T1000 (cell line): ENCODE measurements at regions not wholly inside any gene's neighbourhood (a gene's known extent, or its start where the extent isn't known, plus 50 kb on each side); places are given as distances from the start of the nearest gene placed in this dataset.
A peak's percentile ranks its signal among the peaks of the same experiment; 100 is the strongest.
"Not testable (repeated sequence)": the region's sequence is repeated elsewhere in the genome, so short reads cannot be mapped to it uniquely, and the experiment has no call there.

Experiments
- DNase-seq: peaks from one replicate; lab custom pipeline; 2025; ENCODE audit warnings: mixed read lengths; lab: John Stamatoyannopoulos, UW

DNA sequence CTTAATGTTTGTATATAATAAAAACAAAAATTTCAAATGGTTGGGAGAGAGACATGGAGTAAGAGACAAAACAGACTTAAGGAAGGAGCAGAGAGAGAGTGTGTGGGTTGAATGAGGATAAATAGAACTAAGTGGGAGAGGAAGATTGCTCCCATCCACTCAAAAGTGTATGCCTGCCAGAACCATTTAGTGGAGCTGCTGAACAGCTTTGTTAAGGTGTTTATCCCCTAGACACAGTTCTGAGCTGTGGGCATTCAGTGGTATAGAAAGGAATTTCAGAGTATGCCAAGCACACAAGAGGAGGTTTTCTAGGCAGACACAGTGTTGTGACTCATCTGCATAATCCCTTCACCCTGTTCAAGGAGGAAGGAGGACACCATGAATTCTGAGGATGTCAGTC is 508.6 kb upstream of the EPHA5 start:
- peak; percentile 19 for DNase-seq

DNA sequence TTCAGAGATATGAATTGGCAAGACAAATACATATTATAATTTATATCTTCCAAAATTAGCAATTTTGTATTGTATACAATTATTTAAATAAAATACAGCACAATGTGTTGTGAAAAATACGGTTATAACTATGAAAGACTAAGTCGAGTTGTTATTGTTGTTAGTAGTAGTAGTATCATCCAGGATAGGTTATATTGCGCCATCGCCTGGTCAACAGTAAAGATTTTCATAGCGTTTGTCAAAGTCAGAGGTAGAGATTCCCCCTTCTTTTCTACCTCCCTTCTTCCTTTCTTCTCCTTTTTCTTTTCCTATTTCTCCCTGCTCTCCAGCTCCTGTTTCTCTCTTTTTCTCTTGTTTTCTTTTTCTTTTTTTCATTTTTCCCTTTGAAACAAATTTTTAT is 499.1 kb upstream of the EPHA5 start:
- DNase-seq = no peak

DNA sequence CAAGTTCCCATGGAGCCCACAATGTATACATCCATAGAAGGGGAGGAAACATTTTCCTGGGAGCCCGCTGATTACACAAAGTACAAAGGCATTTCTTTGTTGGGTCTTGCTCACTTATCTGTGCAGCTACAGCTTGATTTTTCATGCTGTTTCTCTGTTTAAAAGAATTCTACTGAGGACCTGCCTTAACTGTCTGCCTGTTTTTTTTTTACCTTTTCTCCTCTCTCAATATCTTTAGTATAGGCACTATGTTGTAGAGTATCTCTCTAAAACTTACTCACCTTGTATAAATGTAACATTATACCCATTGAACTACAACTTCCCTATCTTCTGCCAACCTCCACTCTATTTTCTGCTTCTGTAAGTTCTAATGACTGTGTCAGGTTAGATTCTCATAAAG is 494.6 kb upstream of the EPHA5 start:
- DNase-seq = no peak

DNA sequence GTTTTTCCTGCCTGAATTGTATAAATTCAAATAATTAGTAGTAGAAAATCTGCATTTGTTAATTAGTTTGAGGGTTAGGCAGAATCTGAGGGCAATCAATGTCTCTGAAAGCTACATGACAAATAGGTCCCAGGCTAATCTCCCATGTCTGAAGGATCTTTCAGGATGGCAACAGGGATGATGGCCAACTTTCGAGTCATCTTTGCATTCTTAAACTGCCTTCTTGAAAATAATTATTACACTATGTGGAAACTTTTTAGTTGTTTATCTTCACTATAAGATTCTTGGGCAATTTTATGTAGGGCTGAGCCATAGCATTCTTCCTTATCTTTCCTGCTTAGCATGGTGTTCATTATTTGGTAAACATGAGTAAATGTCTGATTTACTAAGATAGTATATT is 490.3 kb upstream of the EPHA5 start:
- DNase-seq = no peak

DNA sequence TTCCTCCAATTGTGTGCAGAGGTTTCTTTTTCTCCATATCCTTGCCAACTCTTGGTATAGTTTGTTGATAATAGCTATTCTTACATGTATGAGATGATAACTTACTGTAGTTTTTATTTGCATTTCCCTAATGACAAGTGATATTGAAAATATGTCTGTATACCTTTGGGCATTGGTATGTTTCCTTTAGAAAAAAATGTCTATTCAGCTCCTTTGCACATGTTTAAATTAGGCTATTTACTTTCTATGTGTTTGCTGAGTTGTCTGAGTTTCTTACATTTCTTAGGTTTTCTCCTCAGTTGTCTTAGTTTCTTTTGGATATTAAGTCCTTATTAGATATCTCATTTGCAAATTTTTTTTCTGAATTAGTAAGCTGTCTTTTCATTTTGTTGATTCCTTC is 487.3 kb upstream of the EPHA5 start:
- DNase-seq = no peak

DNA sequence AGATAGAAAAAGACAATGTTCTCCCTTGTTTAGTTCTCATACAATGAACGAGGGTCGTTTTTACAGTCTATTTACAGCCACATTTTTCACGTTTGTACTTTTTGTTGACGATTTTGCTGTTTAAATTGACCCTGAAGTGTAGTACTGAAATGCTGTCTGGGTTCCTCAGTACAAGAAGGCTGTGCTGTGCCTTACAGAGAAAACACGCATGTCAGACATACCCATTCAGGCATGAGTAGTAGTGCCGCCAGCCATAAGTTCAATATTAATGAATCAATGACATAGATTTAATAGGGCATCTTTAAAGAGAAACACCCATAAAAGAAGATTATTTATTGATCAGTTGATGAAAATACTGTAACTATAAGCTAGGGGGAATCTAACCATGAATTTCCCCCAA is 459.8 kb upstream of the EPHA5 start:
- no peak for DNase-seq

DNA sequence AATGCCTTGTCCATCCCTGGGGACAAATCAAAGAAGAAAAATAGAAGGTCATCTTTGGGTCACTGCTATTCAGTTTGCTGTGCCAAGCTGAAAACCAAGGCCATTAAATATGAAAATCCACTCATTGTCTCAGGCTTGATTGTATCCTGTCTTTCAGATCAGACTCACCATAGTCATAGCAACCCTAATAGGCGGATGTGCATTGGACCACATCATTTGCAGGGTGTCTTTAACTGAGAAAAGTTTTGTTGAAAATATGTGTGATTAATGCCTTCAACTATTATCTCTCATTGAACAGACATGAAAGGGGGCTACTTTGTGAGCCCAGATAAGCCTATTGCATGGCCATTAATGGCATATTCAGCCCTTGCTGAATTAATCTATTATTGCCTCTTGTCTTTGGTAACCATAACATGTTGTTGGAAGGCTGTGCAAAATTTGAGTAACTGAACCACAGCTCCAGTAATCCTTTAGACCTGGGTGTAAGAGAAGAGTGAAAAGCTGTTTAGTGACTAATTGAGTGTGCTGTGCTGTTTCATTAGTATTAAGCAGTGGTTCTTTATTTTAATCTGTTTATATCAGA is 453.6 kb upstream of the EPHA5 start:
- no peak for DNase-seq

DNA sequence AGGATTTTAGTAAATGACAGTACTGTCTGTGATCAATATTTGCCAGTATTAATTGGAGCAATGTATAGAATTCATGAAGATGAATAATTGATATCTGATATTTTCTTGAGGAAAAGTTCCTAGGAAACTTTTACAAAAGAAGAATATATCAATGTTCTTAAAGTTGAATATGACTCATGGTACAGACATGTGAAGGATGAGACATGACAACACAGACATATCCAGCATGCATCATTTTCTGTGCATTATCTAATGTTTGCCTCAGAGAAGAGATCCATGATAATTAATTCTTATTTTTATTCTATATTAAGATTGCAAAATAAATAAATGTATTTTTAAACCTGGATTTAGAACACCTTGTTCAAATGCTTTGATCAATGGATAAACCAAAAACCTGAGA is 452.9 kb upstream of the EPHA5 start:
- DNase-seq = no peak

DNA sequence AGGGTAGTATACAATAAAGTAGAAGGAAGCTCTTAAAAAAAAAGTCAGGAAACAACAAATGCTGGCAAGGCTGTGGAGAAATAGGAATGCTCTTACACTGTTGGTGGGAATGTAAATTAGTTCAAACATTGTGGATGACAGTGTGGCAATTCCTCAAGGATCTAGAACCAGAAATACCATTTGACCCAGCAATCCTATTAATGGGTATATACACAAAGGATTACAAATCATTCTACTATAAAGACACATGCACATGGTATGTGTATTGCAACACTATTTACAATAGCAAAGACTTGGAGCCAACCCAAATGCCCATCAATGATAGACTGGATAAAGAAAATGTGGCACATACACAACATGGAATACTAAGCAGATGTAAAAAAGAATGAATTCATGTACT is 444.9 kb upstream of the EPHA5 start:
- DNase-seq = not testable (repeated sequence)

DNA sequence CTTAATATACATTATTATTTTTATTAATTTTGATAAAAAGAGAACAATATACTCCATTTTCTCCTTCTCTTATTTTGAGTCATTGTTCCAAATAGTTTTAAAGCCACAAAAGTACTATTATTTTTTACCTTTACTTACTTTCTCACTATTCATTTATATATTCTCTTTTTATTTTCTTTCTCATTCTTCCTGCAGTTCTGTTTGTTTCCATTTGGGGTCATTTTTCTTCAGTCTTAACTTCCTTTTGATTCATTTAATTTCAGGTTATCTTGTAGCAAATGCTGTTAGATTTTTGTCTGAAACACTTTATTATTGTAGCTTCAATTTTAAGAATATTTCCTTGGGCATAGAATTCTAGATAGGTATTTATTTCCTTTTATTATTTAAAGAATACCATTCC is 438.6 kb upstream of the EPHA5 start:
- no peak for DNase-seq

DNA sequence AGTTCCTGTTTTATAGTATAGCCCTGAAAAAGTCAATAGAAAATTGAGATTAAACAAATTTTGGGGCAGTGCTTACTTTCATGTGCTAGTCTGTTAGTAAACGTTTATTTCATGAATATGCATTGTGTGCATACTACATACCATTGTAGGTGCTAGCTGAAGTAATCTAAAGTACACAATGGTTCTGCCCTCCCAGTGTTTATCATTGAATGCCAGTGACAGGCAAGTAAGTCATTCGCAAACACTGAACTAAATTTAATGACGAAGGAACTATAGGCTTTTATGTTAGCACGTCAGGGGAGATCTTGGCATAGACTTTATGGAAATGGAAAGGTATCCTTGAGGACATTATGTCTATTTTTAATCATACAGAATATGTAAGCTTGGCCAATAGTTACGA is 426.9 kb upstream of the EPHA5 start:
- DNase-seq = no peak

DNA sequence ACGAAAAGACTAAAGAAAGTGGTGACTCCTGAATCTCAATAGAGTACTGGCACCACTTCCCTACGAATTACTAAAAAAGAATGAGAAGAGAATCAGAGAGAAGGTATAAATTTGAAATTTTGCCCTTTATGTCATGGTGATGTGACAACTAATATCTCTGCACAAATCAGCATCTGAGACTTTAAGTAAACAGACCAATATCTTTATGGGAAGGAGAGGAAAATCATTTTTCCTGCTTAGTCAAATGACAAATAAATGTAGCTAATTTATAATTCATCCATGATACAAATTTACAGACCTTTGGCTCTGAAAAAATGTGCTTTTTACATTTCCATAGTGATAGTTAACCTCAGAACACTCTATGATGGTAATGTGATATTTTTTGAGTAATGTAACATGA is 424.8 kb upstream of the EPHA5 start:
- DNase-seq = no peak

DNA sequence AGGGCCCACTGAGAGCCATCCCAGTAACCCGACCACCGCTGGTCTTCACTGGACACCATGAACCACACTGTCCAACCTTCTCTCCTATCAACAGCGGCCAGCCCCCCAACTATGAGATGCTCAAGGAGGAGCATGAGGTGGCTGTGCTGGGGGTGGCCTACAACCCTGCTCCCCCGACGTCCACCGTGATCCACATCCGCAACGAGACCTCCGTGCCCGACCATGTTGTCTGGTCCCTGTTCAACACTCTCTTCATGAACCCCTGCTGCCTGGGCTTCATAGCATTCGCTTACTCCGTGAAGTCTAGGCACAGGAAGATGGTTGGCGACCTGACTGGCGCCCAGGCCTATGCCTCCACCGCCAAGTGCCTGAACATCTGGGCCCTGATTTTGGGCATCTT is 423.8 kb upstream of the EPHA5 start:
- no peak for DNase-seq

DNA sequence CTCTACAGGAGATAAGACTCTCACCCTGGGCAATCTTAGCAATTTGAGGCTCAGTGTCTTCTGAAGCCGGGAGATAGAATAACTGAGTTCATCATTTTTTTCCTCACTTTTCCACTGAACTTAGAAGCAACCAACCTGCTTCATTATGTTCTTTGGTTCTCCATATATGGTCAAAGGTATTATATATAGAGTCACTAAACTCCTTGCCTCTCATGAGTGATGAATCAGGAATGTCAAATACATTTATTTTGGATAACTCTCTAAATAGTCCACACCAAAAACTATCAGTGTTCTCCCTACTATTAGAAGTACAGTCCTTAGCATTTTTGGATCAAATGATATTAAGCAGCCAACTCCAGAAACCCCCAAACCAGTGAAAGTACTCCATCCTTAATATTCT is 421.5 kb upstream of the EPHA5 start:
- DNase-seq = no peak

DNA sequence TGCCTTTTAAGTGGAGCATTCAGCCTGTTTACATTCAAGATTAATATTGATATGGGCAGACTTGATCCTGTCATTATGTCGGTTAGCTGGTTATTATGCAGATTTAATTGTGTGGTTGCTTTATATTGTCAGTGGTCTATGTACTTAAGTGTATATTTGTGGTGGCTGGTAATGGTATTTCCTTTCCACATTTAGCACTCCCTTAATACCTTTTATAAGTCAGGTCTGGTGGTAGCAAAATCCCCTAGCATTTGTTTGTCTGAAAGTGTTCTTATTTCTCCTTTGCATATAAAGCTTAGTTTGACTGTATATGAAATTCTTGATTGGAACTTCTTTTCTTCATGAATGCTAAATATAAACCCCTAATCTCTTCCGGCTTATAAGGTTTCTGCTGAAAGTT is 403.7 kb upstream of the EPHA5 start:
- no peak for DNase-seq

DNA sequence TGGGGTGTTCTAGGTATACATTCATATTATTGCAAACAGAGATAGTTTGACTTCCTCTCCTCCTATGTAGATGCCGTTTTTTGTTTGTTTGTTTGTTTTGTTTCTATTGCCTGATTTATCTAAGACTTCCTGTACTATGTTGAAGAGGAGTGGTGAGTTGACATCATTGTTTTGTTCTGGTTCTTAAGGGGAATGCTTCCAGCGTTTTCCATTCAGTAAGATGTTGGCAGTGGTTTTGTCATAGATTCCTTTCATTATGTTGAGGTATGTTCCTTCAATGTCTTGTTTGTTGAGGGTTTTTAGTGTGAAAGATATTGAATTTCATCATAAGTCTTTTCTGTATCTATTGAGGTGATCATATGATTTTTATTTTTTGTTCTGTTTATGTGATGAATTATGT is 401.6 kb upstream of the EPHA5 start:
- DNase-seq = no peak

DNA sequence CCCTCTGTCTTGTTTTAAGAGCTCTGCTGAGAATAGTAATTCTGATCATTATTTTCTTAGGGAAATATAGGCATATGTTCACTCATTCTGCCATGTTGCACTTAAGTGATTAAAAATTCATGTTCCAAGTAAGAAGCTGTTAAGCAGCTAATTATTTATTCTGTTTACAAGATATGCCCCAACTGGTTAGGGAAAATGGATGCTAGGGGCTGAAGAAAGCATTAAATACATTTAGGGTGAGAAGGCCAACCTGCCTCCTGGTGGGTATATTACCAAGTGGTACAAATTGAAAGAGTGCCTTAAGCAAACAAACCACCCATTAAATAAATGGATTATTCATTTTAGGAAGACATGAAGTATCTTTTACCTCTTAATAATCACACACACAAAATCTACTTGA is 392.6 kb upstream of the EPHA5 start:
- DNase-seq = no peak

DNA sequence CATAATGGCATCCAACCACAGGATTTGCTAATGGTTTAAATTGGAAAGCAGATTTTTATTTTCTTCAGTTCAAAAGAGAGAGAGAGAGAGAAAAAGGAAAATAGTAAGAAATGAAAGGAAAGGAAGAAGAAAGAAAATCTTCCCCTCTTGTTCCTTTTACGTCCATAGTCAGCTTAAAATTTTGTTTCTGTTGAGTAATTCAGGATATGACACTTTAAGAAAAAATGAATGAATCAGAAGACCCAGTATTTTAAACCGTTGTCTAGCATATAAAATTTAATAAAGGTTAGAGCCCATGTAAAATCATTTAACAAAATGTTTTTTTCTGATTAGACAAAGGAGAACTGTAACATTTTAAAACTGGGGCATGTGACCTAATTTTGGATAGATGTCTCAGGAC is 391.8 kb upstream of the EPHA5 start:
- no peak for DNase-seq

DNA sequence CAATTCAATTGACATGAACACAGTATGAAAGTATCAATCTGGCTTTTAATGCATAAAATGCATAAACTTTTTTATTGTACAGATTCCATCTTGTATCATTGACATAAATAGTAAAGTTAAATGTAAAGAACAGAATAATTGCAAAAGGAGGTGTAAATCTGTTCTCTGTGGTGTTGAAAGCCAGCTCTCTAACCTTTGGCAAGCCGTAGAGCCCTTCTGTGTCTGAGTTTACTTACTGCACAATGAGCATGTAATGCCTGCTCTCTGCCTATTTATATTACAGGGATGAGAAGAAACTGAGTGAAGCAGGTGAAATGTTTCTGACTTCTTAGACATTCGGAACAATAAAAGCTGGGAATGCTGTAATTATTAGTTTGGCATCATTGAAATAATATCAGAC is 389.3 kb upstream of the EPHA5 start:
- DNase-seq = no peak

DNA sequence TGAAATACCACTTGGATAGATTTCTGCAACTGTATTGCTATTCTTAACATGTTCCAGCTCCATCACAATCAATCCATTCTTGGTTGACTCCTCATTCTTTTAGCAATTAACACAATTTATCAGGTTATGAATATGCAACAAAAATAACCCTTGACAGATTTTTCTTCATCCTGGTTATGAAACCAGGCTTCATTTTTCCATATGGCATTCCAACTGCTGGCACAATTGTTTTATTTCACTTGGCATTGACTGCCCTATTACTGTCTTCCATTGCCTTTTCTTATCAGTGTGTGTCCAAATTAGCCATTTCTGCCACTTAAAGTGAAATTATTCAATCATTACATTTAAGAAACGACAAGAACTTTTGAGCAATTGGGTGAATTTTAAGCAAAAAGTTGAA is 388.8 kb upstream of the EPHA5 start:
- no peak for DNase-seq

DNA sequence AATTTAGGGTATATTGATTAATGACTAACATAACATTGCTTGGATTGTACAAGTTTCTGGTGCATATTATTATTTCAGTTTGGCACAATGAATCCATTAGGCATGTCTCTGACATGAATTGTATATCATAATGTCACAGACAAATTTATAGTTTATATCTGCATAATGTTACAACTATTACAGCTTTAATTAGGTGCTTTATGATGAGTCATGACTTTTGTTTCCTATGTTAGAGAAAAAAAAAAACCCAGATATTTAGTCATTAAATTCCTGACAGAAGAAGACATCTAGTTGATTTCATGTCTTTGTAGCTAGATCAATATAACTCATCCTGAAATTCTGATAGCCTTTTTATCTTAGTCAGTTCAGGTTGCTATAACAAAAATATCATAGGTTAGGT is 385.7 kb upstream of the EPHA5 start:
- DNase-seq = no peak

DNA sequence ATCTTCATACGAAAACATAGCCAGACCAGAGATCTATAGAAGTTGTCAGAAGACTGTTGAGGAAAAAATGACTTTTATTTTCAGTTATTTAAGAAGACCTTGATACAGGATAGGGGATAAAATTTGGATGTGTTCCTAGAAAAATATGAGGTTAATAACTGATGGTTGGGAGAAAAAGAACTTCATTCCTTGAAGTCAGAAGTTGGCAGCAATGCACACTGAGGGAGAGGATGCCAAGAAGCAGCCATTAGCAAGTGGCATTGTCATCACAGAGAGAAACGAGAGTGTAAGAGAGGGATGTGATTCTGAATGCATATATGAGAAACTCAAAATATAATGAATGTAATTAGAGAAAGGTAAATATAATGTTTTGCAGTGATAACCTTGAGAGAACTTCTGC is 382.1 kb upstream of the EPHA5 start:
- no peak for DNase-seq

DNA sequence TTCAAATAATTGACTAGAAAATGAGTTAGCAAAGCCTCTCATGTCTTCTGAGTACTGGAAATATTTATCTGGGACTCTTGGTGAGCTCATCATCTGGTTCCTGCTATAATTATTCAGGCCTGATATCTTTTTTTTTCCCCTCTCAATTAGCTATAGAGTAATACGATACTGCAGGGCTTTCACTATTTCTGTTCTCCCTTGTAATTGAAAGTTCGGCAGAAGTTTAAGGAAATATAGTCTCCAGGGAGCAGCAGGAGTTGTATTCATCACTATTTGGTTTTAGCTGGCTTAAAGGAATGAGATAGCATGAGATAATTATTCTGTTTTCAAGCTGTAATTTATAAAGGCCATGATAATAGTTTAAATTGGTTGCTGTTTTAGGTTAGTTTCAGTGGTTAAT is 378.6 kb upstream of the EPHA5 start:
- no peak for DNase-seq

DNA sequence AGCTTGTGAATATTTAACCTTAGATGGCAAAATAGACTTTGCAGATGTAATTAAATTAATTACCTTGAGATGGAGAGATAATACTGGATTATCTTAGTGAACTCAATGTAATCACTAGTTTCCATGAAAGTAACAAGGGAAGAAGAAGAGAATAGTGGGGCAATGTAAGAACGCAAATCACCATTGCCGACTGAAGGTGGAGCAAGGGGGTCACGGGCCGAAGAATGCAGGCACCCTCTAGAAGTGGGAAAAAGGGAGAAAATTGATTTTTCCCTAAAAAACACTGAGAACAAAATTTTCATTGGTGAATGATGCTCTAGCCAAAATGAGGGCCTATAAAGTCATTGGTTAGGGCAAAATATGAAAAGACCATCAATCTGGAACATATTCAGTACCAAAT is 375.6 kb upstream of the EPHA5 start:
- no peak for DNase-seq

DNA sequence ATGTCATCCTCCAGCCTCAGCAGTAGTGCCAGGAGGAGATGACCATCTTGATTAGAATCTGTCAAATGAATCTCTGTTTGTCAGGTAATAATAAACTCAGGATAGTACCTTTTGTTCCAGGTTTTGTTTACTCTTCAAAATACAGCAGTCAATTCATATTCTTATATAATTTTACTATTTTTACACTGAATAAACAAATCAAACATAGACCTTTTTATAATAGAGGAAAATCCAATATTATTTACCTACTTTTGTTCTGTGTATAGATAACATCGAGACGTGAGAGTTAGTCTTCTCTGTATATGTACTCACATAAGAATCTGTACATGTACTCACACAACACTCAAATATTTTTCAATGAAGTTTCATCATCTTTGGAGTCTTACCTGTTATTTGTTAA is 365.4 kb upstream of the EPHA5 start:
- DNase-seq = no peak
